Esophagus muscularis mucosa (tissue), 4 donors: ENCODE measurements at regions not wholly inside any gene's neighbourhood (a gene's known extent, or its start where the extent isn't known, plus 50 kb on each side); places are given as distances from the start of the nearest gene placed in this dataset.
"Not testable (repeated sequence)": the region's sequence is repeated elsewhere in the genome, so short reads cannot be mapped to it uniquely, and the experiment has no call there.

Source experiments
- DNase-seq: peaks from one replicate; pipeline ENCODE4 v3.0.0-alpha.2; 2017; ENCODE audit errors: extremely low spot score
- H3K27ac ChIP-seq, 4 donors: fragments of 200-600 bp; sonication (generic); replicated peaks in 1 of 4; 1 replicate in 3 of 4; 2 replicates in 1 of 4; pipeline ENCODE4 v1.5.1; 2016 to 2019; ENCODE audit warnings: mild to moderate bottlenecking in 1 of 4
- H3K27me3 ChIP-seq, 4 donors: fragments of 200-600 bp; sonication (generic); one replicate each; pipeline versions ENCODE4 v1.5.1 to v1.6.0; 2016 to 2019
- H3K36me3 ChIP-seq, 4 donors: fragments of 200-600 bp; sonication (generic); one replicate each; pipeline ENCODE4 v1.5.1; 2016 to 2019
- H3K4me1 ChIP-seq, 4 donors: fragments of 200-600 bp; sonication (generic); one replicate each; pipeline ENCODE4 v1.5.1; 2016 to 2019
- H3K4me3 ChIP-seq, 4 donors: fragments of 200-600 bp; sonication (generic); 1 replicate in 2 of 4; 2 replicates in 2 of 4; pipeline ENCODE4 v1.5.1; 2016 to 2019; ENCODE audit warnings: mild to moderate bottlenecking in 4 of 4, moderate library complexity in 1 of 4
- H3K9me3 ChIP-seq, 4 donors: fragments of 200-600 bp; sonication (generic); 1 replicate in 3 of 4; 2 replicates in 1 of 4; pipeline ENCODE4 v1.5.1; 2016 to 2019
- EP300 ChIP-seq: sonication (generic); formaldehyde crosslinking; IDR thresholded peaks from one replicate; pipeline ENCODE4 v1.6.1; 2017; ENCODE audit warnings: antibody characterized with exemption
- POLR2A ChIP-seq: fragments of 450-650 bp; IDR thresholded peaks from one replicate; pipeline ENCODE4 v1.6.1; 2017; ENCODE audit warnings: antibody characterized with exemption, moderate library complexity, mild to moderate bottlenecking, low read depth
- POLR2AphosphoS5 ChIP-seq, 2 donors: sonication (generic); formaldehyde crosslinking; IDR thresholded peaks; one replicate each; pipeline ENCODE4 v1.6.1; 2017; ENCODE audit warnings: antibody characterized with exemption in 2 of 2
- WGBS: methylation state at CpG from one replicate; pipeline ENCODE4 v1.1.5; 2018; 5-methylcytosine and 5-hydroxymethylcytosine counted together
- intact Hi-C: fragments of 100-400 bp; cut with DNase I; formaldehyde crosslinking; loops from one replicate; pipeline ENCODE4 v1.15.1; 2023
- TF ChIP-seq, protein P1 (sequence below), 3 experiments: fragments of 200-600 bp in 2 of 3; fragments of 450-650 bp in 1 of 3; sonication (generic) in 2 of 3; IDR thresholded peaks; one replicate each; pipeline ENCODE4 v1.5.1; 2017 to 2019; ENCODE audit warnings: antibody characterized with exemption in 3 of 3, mild to moderate bottlenecking in 2 of 3, moderate library complexity in 1 of 3

DNA sequence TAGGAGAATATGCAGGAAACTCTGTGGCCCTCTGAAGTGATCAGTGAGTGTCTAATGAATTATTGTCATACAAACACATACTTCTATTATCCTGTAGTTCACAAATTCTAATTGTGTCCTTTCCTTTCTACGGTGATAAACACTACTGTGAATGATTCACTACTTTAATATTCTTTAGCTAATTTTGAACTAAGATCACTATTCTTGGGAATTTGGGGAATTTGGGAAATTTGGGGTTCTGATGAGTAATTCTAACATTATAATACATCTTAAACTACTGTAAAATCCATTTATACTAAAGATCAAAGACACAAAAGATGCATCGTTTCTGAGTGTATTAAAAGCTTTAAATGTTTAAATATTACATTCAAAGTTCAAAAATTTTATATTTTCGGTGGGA, 1287.2 kb upstream of the CITED2 start:
- Histone ChIP-seq H3K27me3 (no peaks in the 10 kb centered on the region), H3K4me3 (no peak overlapping the region), H3K36me3 (no peaks in the 10 kb centered on the region), H3K27ac (no peak overlapping the region), H3K9me3 (no peaks in the 10 kb centered on the region), H3K4me1 (no peaks in the 10 kb centered on the region)
- no peak for DNase-seq
- WGBS: 82% methylated on average over 3 of the region's 3 CpGs
- no peak for TF ChIP-seq POLR2A
- no peak for TF ChIP-seq EP300
- TF ChIP-seq, protein P1, sequence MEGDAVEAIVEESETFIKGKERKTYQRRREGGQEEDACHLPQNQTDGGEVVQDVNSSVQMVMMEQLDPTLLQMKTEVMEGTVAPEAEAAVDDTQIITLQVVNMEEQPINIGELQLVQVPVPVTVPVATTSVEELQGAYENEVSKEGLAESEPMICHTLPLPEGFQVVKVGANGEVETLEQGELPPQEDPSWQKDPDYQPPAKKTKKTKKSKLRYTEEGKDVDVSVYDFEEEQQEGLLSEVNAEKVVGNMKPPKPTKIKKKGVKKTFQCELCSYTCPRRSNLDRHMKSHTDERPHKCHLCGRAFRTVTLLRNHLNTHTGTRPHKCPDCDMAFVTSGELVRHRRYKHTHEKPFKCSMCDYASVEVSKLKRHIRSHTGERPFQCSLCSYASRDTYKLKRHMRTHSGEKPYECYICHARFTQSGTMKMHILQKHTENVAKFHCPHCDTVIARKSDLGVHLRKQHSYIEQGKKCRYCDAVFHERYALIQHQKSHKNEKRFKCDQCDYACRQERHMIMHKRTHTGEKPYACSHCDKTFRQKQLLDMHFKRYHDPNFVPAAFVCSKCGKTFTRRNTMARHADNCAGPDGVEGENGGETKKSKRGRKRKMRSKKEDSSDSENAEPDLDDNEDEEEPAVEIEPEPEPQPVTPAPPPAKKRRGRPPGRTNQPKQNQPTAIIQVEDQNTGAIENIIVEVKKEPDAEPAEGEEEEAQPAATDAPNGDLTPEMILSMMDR (IDR thresholded peaks at IDR 0.05): no peak
- no peak for TF ChIP-seq POLR2AphosphoS5 (IDR thresholded peaks at IDR 0.05)
- intact Hi-C loops: no loop called here

DNA sequence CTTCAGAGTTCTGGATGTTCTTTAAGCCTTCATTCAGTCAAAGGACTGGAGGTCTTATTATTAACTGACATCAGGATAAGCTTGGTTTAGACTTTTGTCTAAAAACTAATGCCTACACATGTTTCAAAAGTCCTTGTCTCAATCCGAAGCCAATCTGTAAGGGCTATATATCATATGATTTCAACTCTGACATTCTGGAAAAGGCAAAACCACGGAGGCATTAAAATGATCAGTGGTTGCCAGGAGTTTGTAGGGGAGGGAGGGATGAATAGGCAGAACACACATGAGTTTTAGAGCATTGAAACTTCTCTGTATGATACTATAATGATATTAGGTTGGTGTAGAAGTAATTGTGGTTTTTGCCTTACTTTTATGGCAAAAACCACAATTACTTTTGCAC, 1285.8 kb upstream of the CITED2 start:
- Histone ChIP-seq H3K9me3 (no peaks in the 10 kb centered on the region), H3K4me3 (no peak overlapping the region), H3K36me3 (no peaks in the 10 kb centered on the region), H3K27ac (no peak overlapping the region), H3K27me3 (no peaks in the 10 kb centered on the region), H3K4me1 (no peaks in the 10 kb centered on the region)
- no peak for TF ChIP-seq POLR2A
- no peak for TF ChIP-seq EP300
- TF ChIP-seq, protein P1 (IDR thresholded peaks at IDR 0.05): no peak
- no peak for TF ChIP-seq POLR2AphosphoS5 (IDR thresholded peaks at IDR 0.05)
- no peak for DNase-seq
- 64% methylated on average over 2 of the region's 2 CpGs for WGBS
- intact Hi-C loops: no loop called here

DNA sequence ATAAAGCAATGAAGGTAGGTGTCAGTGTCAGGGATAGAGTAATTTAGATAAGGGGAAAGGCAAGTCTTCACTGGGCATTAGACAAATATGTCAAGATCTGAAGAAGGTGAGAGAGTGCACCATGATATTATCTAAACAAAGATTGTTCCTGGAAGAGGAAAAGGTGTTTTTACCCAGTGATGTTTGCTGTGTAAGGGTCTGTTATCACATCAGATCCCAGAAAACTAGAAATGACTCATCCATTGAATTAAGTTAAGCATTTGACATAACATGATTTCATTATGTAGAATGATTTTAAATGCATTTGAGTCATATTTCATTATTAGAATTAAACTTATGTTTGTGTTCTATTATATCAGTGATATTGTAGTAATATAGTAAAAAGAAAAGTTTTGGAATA, 1279.5 kb upstream of the CITED2 start:
- H3K4me3 ChIP-seq: no peak overlapping the region
- H3K27me3 ChIP-seq: no peaks in the 10 kb centered on the region
- no peaks in the 10 kb centered on the region for H3K9me3 ChIP-seq
- no peak for DNase-seq
- no peak overlapping the region for H3K27ac ChIP-seq
- no peaks in the 10 kb centered on the region for H3K4me1 ChIP-seq
- H3K36me3 ChIP-seq: no peaks in the 10 kb centered on the region
- intact Hi-C loops: no loop called here
- no peak for TF ChIP-seq EP300

DNA sequence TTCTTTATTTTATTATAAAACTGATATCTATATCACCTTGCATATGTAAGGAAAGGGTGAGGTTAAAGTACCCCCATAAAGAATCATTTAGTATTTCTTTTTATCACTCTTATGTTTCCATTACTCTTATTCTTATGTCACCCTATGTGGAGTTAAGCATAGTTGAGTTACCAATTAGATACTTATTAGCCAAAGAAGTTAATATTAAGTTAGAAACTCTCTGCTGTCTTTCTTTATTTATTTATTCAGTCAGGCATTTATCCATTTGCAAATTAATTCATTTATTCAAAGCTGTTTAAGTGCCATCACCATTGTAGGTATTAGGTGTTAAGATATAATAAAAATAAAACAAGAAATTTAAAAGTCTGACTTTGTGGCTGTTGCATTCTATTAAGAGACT, 1279.1 kb upstream of the CITED2 start:
- Histone ChIP-seq H3K36me3 (no peaks in the 10 kb centered on the region), H3K4me3 (no peak overlapping the region)

DNA sequence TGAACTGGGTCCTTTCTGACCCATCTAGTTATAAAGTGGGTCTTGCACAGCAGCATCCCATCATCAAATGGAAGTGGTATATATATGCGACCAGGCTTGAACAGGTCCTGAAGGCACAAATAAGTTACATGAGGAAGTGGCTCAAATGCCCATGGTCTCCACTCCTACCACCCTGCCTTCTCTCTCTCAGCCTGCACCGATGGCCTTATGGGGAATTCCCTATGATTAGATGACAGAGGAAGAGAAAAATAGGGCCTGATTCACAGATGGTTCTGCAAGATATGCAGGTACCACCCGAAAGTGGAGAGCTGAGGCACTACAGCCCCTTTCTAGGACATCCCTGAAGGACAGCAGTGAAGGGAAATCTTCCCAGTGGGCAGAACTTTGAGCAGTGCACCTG, 1275.1 kb upstream of the CITED2 start:
- H3K36me3 ChIP-seq, DNase-seq, intact Hi-C loops, H3K4me3 ChIP-seq, H3K4me1 ChIP-seq, H3K27ac ChIP-seq, H3K27me3 ChIP-seq: not testable (repeated sequence)
- H3K9me3 ChIP-seq: peaks cover 0 to 20% (median 6%) of the 10 kb centered on the region in 4 donors
- 96% methylated on average over 3 of the region's 3 CpGs for WGBS

More for the DNA sequence above, 1279.1 kb upstream of the CITED2 start:
- no peak for TF ChIP-seq POLR2A
- TF ChIP-seq POLR2AphosphoS5 (IDR thresholded peaks at IDR 0.05): no peak
- TF ChIP-seq, protein P1 (IDR thresholded peaks at IDR 0.05): no peak
- no peak for TF ChIP-seq EP300
- no peaks in the 10 kb centered on the region for H3K4me1 ChIP-seq
- no peak overlapping the region for H3K27ac ChIP-seq
- H3K9me3 ChIP-seq: no peaks in the 10 kb centered on the region
- intact Hi-C loops: no loop called here
- DNase-seq: no peak
- H3K27me3 ChIP-seq: no peaks in the 10 kb centered on the region

DNA sequence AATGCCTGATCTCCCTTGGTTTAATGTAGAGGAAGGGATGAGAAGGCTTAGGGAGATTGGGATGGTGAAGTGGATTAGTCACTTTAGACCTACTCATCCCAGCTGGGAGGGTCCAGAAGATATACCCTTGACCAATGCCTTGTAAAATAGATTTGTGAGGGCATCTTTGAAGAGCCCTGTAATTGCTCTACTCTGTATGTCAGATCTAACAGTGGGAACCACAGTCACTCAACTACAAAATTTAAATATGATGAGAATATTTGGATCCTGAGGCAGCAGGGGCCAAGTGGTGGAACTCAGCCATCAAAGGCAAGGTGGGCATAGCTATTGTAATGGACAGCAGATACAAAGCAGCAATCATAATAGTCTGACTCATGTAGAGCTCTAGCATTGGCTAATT, 1272.9 kb upstream of the CITED2 start:
- H3K4me3 ChIP-seq, H3K27me3 ChIP-seq, DNase-seq, H3K4me1 ChIP-seq, H3K36me3 ChIP-seq, intact Hi-C loops, H3K27ac ChIP-seq: not testable (repeated sequence)
- H3K9me3 ChIP-seq: peaks cover 0 to 20% (median 6%) of the 10 kb centered on the region in 4 donors
